Right hindlimb (tissue), 1 donor: ENCODE measurements at regions not wholly inside any gene's neighbourhood (a gene's known extent, or its start where the extent isn't known, plus 50 kb on each side); places are given as distances from the start of the nearest gene placed in this dataset.
"Not testable (repeated sequence)": the region's sequence is repeated elsewhere in the genome, so short reads cannot be mapped to it uniquely, and the experiment has no call there.

ENCODE experiments used
- DNase-seq: peaks from one replicate; pipeline ENCODE4 v3.0.0-alpha.2; 2018

- no peak for DNase-seq
These were observed 670.6 kb downstream of the CD109 start for GRCh38 chr6:74366634-74367033.

DNA sequence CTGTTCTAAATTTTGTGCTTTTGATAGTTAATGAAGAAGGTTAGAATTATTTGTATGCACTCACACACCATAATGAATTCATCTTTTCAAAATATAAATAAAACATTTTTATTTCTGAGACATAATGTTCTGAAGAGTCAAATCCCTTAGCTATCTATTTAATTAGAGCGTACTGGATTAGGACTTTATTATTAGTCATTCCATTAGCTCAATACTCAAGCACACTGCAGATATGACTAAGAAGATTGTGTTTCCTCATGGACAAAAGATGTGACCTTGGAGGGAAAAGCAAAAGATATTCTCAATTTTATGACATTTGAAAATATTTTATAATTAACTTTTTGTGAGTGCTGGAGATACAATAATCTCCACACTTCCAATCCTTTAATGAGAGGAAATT, 666.4 kb downstream of the CD109 start:
- DNase-seq = no peak

DNA sequence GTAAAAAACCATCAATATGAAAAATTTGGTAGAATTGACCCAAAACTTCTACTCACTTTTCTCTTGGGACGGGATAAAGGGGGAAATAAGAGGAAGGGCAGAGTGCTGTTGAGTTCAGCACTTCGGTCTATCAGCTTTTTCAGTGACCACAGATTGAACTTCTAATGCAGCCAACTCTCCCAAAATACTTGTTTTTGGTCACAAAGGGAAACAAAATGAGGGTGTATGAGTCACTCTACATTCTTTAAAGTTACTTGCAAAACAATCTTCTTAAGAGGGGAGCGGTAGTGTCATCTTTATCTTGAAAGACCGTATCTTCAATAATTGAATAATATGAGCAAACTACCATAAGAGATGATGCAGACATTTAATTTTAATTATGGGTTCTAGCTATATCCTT, 661.3 kb downstream of the CD109 start:
- DNase-seq = no peak

- no peak for DNase-seq
These were observed 660.4 kb downstream of the CD109 start for GRCh38 chr6:74356391-74356790.

DNA sequence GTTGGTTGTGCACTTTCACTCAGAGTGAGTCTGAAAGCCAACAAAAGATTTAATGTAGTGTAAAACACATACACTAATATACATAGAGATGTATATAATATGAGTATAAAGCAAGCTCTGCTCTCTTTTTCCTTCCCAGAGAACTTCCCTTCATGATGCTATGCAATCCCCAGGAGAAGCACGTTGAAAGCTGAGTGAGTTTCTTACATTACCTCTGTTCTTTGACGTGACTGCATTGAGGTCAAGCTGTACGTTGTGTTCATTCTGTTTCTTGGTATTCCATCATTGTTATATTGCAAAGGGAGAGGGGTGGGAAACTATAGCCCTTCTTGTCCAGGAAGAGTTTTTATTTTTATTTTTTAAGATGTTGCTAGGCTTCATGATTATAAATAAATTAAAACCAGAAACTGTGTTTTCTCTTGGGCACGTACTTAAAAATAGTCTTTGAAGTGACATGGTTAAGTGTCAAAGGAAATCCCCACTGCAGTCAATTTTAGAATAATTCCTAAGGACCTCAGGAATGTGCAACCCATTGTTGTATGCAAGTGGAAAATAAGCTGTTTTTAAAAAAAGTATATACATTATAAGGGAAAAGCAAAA, 651.0 kb downstream of the CD109 start:
- peak; percentile 44 for DNase-seq

DNA sequence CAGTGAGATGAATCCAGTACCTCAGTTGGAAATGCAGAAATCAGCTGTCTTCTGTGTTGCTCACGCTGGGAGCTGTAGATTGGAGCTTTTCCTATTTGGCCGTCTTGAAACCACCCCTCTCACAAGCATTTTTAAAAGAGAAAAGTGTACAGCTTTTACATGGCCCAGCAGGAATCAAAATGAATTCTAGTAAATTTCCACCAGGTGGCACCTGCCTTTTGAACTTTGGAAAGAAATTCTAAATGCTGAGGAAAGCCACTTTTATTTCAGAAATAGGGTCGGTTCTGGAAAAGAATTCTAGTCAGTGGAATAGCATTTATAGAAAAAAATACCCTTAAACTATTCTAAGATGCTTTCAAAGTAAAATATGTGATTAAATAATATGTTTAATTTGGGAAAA, 647.8 kb downstream of the CD109 start:
- DNase-seq = no peak

GRCh38 chr6:74343321-74343720, 647.3 kb downstream of the CD109 start:
- not testable (repeated sequence) for DNase-seq

- DNase-seq = no peak
These were observed 638.7 kb downstream of the CD109 start for GRCh38 chr6:74334722-74335121.

DNA sequence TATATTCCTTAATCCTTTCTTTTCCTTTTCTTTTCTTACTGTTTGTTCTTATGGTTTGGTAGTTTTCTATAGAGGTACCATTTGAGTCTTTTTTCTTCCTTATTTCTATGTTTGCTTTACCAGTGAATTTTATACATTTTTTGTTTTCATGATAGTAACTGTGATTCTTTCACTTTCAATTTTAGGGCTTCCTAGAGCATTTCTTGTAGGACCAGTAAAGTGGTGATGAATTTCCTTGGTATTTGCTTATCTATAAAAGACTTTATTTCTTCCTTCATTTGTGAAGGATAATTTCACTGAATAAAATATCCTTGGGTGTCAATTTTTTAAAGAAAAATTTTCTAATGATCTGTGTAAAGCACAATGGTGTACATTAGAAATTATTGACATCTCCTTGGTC, 637.4 kb downstream of the CD109 start:
- no peak for DNase-seq

DNA sequence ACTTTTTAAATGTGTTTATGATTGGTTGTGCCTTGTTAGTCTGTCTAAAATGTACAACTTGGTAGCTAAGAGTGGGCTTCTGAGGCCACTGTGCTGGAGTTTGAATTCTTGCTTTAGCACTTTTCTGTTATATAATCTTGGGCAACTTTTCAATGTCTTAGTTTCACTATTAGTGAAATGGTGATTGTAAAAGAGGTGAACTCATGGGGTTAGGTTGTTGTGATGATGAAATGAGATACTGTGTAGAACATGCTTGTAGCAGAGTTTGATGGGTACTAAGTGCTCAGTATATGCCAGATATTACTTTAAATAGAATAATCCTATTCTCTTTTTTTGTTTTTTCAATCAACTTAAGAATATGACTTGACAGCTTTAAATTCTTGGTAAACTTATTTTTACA, 624.7 kb downstream of the CD109 start:
- DNase-seq = no peak

- DNase-seq = no peak
These were observed 624.1 kb downstream of the CD109 start for GRCh38 chr6:74320074-74320473.

- no peak for DNase-seq
These were observed 623.3 kb downstream of the CD109 start for GRCh38 chr6:74319292-74319691.

- DNase-seq = no peak
These were observed 622.7 kb downstream of the CD109 start for GRCh38 chr6:74318738-74319137.

DNA sequence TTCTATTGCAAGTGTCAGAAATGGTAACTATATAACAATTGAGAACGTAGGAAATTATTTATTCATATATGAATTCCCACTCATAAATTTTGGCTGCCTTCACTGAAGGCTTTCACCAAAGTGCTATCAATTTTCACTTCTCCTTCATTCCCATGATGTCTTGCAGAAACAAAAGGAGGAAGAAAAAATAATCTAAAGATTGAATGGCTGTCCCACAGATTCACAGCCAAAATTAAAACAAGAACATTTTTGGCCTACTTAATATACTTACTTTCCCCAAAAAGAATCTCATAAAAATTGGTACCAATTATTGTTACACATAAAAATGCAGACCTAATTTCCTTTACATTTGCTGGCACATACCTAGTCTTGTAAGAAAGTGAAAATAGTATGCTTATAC, 616.1 kb downstream of the CD109 start:
- DNase-seq = no peak

DNA sequence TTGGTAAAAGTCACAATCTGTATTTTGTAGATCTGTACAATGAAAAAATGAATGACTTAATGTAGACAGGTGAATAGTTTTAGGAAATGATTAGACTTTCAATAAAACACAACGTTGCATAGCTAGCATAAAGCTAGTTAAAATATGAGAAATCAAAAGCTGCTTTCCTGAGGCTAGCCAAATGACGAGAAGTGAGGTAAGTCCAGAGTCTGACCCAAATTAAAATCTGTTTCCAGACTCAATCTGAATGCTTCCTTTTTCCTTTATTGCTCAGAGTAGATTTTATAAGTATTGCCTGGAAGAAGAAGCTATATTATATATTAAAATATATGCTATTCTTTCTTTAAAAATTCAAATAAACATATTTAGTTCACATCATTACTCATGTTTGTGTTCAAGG, 615.4 kb downstream of the CD109 start:
- DNase-seq = no peak

GRCh38 chr6:74289884-74290283, 593.9 kb downstream of the CD109 start:
- peak; percentile 54 for DNase-seq

- no peak for DNase-seq
These were observed 591.9 kb downstream of the CD109 start for GRCh38 chr6:74287932-74288331.

DNA sequence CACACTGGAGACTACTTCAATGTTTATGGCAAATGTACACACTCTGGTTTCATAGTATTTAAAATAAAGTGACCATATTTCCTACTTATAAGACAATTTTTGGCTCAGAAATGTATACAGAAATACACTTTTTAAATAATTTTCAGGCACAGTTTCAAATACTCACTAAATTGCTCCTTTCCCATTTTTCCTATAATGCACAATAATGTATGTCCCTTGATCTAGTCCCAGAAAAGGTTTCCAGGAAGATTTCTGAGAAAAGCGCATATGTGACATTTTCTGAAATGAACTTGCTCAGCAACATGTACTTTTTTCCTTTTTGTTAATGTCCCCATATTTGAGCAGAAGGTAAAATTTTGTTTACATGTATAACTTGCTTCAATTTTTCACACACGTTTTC, 591.4 kb downstream of the CD109 start:
- no peak for DNase-seq

- no peak for DNase-seq
These were observed 588.3 kb downstream of the CD109 start for GRCh38 chr6:74284284-74284683.

DNA sequence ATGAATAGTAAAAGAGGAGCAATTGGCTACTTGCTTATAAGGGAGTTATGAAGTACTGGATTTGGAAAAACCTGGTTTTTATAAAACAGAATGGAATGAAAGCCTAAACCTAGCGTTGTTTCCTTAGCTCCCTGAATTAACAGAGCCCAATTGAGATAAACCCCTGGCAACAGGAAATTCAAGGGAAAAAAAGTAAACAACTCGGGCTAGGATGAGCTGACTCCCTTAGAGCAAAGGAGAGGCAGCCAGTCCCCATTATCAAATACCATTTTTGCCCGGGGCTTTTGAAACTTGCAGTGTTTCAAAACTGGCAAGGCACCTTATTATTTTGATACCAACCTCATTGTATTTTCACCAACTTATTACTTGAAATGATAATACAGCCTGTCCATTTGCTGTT, 587.5 kb downstream of the CD109 start:
- DNase-seq = no peak

DNA sequence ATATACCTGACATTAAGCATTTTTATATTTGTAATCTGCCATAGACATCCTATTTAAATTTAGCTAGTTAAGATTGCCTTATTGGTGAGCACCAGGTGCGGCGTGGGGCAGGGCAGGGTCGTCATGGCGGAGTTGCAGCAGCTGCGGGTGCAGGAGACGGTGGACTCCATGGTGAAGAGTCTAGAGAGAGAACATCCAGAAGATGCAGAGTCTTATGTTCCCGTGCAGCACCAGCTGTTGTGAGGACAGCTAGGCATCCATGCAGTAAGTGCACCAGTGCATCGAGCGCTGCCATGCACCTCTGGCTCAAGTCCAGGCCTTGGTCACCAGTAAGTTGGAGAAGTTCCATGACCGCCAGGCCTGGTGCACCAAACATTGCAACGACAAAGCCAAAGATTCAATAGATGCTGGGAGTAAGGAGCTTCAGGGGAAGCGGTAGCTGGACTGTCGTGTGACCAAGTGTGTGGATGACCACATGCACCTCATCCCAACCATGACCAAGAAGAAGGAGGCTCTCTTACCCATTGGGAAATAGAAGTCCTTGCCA, 586.2 kb downstream of the CD109 start:
- DNase-seq = no peak

DNA sequence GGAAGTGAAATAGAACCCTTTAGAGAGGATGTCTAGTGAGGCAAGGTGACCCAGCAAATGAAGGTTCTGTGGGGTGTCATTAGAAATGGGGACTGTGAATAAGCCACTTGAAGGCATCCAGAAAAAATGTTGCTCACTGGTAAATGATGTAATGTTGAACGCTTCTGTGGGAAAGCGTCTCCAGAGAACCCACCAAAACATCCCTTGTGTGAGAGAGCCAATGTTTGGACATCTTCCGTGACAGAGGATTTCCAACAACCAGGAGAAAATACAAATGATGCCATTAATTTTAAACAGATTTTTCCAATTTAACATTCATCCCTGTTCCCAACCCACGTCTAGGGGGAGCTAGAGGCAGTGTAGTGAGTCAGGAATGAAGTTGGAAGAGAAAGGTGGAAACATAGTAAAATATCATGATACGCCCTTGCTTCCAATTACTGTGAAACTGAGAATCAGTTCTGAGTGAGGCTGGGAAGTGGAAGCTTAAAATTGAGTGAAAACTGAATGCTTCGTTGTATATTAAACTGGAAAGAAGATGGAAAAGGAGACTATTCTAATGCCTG, 584.2 kb downstream of the CD109 start:
- DNase-seq = no peak

GRCh38 chr6:74277777-74278186, 581.8 kb downstream of the CD109 start:
- peak; percentile 68 for DNase-seq

GRCh38 chr6:74273541-74273940, 577.5 kb downstream of the CD109 start:
- DNase-seq = no peak

- peak; percentile 45 for DNase-seq
These were observed 573.5 kb downstream of the CD109 start for GRCh38 chr6:74269600-74269858.
